NOMO-1 treated with DMSO at 0.1 percent for 48 hours (cell line): ENCODE measurements at regions not wholly inside any gene's neighbourhood (a gene's known extent, or its start where the extent isn't known, plus 50 kb on each side); places are given as distances from the start of the nearest gene placed in this dataset.

Experiments used
- DNase-seq: peaks from one replicate; lab custom pipeline; 2025; ENCODE audit not compliant: unreplicated experiment; lab: John Stamatoyannopoulos, UW

DNA sequence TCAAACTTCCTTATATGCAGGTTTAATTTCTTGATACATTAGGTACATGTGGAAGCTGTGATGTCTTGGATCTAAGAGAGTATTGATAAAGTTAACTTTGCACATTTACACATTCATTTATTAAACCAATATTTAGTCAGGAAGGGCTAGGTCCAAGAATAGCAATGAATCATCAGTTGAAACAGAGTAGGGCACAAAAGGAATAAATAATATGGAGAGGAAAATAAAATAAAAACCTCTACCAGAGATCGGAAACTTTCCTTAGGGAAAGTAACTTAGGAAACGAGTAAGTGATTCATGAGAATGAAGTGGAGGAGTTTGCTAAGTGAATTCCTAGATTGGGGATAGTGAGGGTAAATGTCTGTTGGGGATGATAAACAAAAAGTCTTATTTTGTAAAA lies 259.4 kb upstream of the DACH1 start:
- no peak for DNase-seq

DNA sequence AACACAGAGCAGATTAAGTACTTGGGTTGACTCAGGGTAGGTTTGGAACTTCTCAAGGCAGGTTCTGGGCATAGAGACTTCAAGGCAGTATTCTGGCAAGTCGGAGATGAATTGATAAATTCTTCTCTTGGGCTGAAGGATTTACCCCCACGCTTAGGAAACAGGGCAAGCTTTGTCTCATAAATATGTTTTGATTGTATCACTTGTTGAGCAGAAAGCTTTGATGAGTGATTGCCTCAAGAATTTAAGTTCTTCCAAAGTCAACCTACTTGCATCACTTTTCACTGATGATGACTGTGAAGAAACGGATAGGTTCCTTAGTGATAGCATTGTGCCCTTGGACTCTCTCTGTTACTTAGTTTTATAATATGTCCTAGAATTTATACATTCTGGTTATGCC lies 258.6 kb upstream of the DACH1 start:
- no peak for DNase-seq

DNA sequence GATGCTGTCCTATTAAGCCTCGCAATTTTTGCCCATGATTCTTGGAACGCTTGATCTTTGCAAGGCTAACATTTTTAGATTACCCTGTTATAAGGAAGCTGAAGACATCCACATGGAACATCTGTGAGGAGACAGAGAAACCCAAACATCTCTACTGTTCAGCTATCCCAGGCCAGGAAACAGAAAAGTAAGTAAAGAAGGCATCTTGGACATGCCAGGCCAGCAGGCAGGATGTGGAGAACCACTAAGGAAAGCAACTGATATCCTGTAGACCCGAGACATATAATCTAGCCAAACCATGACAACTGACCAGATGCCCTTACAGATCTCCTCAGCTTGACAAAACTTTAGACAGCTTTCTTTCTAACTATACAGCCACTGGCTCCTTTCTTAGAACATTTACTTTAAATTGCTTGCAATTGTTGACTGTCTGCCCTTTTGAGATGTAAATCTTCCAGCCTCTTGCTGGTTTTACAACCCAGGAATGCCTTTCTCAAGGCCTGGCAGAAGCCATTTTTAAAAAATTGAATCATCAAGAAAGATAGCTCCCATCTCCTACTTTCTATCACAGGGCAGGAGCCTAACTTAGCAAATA lies 255.8 kb upstream of the DACH1 start:
- DNase-seq, result no peak

DNA sequence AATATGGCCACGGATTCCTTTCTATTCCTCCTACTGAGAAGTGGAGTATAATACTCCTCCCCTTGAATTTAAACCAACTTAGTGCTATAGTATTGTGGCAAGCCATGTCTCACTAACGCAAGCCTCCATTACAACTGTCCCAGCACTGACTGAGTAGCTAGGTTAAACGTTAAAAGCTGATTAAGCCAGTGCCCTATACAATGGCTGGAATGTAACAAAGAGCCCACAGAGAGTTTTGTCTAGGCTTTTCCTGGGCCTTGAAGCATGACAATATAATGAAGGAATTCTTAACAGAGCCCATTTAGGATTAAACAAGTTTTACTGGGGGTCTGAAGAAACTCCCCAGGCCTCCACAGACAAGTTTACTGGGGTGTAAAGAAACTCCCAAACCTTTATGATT lies 254.5 kb upstream of the DACH1 start:
- no peak for DNase-seq

DNA sequence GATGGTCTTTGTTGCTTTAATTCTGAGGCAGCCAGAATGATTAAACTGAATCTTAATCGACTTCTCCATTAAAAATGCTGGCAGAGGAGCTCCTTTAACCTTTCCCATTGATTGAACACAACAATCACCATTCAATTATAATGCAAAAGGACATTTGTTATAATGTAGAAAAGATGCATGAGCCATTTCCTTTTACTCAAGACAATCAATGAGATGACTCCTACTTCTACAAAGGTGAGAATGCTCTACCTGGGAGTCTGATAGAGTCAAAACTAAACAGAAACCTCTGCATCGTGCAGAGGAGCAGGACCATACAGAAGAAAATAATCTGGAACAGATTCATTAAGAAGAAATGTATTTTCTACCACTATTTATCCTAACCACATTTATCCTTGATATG lies 253.6 kb upstream of the DACH1 start:
- no peak for DNase-seq

DNA sequence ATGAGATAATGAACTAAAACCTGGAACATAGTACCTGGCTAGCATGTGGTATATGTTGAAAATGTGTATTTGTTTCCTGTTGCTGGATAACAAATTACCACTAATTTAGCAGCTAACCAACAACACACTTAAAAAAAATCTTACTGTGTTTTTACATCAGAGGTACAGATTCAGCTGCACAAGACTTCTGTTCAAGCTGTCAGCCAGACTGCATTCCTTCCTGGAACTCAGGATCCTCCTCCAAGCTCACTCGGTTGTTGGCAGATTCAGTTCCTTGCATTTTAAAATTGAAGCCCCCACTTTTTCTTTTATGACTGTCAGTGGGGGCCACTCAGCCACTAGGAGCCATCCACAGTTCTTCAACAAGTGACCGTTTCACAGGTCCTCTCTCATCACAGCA lies 246.9 kb upstream of the DACH1 start:
- DNase-seq, result no peak

DNA sequence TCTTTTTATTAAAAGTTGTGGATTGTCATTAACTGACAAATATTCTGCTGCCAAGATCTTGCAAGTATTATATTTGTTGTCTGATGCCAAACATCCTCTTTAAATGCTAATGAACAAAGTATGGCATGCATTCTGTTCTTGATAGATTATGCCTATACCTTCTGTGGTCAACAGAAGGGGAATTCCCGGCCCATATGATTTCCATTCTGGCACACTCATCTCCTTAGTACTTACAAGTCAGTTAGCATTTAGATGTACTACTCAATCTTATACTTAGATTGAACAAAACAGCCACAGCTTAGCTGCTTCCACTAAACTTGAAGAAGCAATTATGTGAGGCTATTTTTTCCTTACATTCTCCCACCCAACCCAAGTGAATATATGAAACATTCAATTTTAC lies 246.1 kb upstream of the DACH1 start:
- no peak for DNase-seq

DNA sequence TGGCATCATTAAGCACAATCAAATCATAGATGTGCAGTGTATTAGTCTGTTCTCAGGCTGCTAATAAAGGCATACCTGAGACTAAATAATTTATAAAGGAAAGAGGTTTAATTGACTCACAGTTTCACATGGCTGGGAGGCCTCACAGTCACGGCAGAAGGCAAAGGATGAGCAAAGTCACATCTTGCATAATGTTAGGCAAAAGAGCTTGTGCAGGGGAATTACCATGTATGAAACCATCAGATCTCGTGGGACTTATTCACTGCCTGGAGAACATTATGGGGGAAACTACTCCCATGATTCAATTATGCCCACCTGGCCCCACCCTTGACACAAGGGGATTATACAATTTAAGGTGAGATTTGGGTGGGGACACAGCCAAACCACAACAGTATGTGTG lies 245.2 kb upstream of the DACH1 start:
- DNase-seq, result no peak

DNA sequence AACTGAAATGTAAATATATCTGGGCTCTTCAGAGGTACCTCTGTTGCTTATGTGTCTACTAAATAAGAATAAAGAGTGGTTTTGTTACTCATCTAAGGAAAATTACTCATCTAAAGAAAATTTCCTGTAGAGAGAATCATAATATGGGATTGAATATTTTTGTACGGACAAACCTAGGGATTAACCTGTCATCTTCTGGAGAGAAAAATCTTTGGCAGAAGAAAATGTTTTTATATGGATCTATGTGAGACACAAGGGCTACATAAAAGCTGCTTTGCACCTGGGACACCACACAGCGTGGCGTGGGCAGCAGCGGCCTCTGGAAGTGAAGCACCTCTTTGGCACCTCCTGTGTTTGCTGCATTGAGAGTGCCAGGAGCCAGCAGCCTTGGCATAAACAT lies 242.9 kb upstream of the DACH1 start:
- no peak for DNase-seq

DNA sequence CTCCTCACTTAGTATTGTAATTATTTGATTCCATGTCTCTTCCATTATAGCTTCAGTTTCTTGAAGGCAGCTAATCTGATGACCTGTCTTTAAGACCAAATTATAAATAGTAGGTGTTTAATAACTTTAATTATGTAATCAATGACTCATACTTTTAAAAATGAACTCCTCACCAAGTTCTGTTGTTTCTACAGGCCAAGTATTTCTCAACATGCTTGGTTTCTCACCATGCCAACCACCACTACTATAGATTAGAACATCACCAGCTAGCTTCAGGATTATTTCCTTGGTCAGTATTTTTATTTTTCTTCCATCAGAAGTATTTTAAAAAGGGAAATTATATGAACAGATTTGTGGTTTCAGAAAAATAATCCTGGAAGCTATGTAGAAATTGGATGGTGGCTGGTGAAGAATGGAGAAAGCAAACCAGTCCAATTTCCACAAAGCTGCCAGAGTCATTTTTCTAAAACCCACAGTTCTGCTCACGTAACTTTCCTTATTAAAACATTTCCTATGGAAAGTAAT lies 237.7 kb upstream of the DACH1 start:
- peak; percentile 47 for DNase-seq

DNA sequence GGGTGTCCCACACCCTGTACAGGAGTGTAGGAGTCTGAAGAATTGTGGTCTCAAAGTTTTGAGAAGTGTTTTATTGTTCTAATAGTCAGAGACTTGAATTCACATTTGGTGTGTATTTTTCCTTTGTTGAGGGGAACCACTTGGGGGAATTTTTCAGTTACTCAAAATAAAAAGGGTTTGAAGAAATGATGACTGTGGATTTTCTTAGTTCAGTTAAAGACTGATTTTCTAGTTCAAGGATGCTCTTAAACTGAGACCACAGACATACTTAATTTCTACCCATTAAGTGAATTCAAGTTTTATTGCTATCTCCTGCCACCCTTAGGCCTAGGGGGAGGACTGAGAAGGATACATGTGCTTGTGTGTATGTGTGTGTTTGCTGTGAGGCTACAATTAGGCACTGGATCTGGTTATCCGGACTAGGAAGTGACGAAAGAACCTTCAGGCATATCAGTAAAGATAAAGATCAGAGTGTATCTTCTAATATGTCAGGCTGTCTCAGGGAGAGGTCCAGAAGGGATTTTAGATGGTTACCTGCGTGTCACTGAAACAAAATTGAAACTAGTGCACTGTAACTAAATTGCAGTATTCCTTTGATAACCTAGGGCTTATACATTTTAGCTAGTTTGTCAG lies 234.9 kb upstream of the DACH1 start:
- no peak for DNase-seq

DNA sequence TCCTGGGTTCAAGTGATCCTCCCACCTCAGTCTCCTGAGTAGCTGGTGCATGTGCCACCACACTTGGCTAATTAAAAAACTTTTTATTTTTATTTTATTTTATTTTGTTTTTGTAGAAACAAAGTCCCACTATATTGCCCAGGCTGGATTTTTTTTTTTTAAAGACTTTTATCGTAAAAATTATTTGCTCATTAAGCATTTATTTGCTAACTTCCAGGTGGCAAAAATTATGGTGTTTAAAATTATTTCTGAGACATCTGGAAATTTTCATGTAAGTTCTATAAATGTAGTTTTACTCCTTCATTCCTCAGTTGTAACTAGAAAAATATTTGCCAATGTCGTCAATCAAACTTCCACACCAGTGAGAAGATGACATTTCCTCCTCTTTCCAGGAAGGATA lies 233.3 kb upstream of the DACH1 start:
- DNase-seq, result no peak

DNA sequence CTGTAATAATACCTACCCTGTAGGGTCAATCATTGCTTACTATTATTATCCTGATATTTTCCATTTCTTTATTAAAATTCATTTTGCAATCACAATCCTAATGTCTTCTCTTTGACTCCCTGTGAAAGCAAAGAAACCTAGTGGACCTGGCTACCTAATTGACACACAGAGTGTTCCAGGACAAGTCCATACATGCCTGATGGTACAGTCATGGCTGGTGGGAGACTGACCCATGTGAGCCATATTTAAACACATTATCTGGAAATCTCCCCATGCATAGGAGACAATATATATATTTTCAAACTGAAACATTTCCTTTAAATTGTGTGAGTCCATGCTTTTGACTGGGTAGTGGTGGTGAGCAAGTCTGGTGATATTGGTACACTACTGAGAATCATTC lies 230.6 kb upstream of the DACH1 start:
- no peak for DNase-seq

DNA sequence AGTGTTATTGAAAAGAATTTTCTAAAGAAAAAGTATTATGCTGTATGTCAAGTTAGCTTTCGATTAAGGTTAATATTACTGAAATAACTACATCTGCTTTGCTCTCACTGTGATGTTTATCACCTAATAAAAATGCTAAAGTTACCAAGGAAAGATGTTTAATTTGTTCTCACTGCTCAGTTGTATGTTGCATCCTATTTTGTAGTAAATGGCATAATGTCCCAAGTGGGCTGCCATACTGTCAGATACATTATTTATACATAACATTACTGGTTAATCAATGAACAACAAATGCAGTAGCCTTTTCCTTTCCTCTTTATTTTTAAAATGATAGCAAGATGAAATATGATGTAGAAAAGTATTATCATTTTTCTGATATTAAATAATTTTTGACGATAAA lies 226.3 kb upstream of the DACH1 start:
- DNase-seq, result no peak

DNA sequence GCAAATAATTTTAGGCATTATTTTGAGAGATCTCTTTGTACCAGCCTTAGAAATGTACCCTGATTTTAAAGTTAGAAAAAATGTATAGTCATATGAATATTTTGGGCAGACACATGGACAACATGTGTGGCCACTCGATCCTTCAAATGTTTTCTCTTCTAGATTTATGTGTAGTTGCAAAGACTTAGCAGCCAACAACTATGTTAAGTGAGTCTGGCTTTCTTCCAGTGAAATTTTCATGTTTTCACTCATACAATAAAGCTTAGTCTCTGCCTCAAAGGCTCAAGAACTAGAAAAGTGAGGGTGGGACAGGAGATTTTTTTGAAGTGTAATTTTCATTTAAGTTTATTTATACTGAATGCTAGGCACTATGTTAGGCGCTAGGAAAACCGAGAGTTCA lies 207.7 kb upstream of the DACH1 start:
- no peak for DNase-seq

DNA sequence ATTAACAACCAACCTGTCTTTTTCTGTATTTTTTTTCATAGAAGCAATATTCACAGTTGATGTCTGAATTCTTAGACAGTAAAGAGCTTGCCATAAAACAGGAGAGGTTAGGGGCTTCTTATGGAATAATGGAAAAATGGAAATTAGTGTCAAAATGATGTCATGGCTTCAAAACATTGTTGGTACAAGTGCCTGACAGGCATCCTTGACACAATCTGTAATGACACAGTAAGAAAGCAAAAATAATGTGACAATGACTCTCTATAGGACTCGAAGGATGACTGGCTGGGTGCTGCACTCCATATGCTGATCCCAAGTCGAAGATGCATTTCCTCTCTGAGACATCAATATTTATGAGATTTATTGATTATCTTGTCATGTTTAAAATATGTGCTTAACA lies 205.3 kb upstream of the DACH1 start:
- DNase-seq, result no peak

DNA sequence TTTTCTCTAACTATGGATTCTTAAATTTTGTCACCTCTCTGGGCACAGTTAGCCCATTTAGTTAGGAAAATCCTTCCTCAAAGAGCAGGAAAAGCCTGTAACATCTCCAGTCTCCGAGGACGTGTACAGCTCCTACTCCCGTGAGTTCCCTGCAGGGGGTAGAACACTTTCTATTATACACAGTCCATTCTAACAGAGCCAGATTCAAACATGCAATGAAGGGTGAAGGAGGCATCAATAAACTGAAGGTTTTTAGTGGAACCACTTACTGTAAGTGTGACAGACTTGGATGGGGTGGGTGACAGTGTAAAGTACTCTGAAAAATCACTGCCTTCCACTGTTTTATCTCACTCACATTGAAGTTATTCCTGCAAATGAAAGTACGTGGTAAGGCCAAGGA lies 204.7 kb upstream of the DACH1 start:
- no peak for DNase-seq

DNA sequence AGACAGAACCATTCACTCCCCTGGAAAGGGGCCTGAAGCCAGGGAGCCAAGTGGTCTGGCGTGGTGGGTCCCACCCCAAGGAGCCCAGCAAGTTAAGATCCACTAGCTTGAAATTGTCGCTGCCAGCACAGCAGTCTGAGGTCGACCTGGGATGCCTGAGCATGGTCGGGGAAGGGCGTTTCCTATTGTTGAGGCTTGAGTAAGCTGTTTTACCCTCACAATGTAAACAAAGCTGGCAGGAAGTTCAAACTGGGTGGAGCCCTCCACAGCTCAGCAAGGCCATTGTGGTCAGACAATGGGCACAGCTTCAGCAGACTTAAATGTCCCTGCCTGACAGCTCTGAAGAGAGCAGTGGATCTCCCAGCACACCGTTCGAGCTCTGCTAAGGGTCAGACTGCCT lies 195.6 kb upstream of the DACH1 start:
- no peak for DNase-seq

DNA sequence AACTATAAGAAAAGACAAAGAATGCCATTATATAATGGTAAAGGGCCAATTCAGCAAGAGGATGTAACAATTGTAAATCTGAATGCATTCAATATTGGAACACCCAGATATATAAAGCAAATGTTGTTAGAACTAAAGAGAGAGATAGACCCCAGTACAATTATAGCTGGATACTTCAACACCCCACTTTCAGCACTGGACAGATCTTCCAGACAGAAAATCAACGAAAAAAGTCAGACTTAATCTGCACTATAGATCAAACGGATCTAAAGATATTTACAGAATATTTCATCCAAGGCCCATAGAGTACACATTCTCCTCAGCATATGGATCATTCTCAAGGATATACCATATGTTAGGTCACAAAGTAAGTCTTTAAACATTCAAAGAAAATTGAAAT lies 194.6 kb upstream of the DACH1 start:
- no peak for DNase-seq

DNA sequence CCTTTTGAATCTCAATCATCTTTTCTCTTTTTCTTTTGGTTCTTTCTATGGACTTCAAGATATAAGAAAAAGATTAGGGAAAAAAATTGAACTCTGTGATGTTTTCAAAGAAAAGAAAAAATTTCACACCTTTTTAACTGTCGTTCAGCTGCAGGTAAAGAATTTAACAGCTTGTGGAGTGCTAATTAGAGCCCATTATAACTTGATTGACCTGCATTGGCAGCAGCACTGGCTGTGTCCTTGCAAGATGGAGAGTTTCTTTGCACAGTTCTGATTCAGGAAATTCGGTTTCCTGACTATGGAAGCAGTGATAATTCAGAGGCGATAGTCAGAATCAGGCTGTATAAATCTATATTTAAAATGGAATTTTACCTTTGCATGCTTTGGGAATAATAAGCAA lies 183.2 kb upstream of the DACH1 start:
- no peak for DNase-seq

DNA sequence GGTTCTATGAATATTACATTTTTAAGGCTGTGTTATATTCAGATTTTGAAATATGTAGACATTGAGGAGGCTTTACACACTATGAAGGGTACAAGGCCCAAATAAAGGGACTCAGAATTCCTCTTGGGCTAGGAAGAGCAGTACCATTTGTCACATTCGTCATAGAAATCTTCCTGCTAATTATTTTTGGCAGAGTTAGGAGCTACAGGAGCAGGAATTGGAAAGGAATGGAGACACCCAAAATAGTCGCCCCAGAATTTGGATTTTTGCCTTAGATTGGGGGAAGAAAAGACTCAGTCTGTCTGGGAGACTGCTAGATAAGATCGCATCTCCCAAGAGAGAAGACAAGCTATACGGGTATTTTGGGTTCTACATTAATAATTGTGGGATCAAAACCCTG lies 176.4 kb upstream of the DACH1 start:
- DNase-seq, result no peak

DNA sequence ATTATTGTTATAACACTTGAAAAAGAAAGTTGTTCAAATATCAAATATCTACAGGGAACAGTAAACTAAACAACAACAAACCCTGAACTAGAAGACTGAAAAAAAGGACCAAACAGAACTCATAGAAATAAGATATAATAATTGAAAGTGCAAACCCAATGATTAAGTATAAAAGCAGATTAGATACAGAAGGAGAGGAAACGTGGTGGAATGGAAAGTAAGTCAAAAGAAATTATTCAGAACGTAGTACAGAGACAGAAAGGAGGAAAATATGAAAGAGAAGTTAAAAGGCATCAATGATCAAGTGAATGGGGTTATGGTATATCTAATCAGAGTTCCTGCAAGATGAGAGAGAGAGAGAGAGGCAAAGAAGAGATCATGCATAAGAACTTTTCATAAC lies 174.2 kb upstream of the DACH1 start:
- DNase-seq, result no peak

DNA sequence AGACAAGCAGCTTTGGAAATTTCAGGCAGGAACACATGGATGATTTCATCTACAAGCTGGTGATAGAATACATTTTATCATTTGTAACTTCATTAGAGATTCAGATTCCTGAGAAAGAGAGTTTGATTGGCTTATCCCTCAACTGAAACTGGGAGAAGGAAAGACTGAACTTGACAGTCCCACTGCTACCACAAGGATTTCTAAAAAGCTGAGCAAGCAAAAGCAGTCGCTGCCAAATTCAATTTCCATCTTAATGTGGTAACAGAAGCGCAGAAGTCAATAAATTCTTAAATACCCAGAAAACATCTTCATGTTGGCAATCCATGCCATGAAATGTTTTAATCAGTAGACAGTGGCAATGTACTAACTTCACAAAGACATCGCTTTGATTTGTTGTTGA lies 172.1 kb upstream of the DACH1 start:
- DNase-seq, result no peak
